ENCODE measurements at regions not wholly inside any gene's neighbourhood (a gene's known extent, or its start where the extent isn't known, plus 50 kb on each side); places are given as distances from the start of the nearest gene placed in this dataset.

DNA sequence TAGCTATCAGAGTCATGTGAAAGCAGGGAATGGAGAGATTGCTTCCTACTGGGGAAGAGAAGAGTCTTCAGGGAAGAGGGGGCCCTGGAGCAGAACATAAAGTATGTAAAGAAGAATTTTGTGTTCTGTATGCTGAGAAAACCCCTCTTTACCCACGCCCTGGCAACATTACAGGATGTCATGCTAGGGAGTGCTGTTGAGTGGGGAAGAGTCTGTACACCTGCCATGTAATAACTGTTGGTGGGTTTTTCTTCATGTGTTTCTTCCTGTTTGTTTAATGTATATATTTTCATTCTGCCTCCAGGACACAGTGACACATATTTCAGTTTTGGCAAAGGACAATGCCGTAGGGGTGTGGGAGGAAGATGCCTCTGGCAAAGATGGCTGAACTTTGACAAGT lies 122.8 kb upstream of the LPP start:
- TF ChIP-seq ZBTB7A (tag by site-specific recombination; IDR thresholded peaks at IDR 0.05; ENCODE audit: low read depth) (no peak), CTCF (tag by site-specific recombination; IDR thresholded peaks at IDR 0.05) (no peak), ZNF311 (tag by site-specific recombination; IDR thresholded peaks at IDR 0.05; ENCODE audit: borderline replicate concordance) (no peak), ZNF366 (tag by site-specific recombination; conservative IDR thresholded peaks at IDR 0.05) (no peak), ZNF701 (tag by site-specific recombination; IDR thresholded peaks at IDR 0.05) (no peak), ZNF600 (tag by site-specific recombination; IDR thresholded peaks at IDR 0.05) (no peak), ZBTB26 (tag by site-specific recombination; optimal IDR thresholded peaks at IDR 0.05) (no peak), ZNF768 (tag by site-specific recombination; IDR thresholded peaks at IDR 0.05) (no peak), ZNF302 (tag by site-specific recombination; IDR thresholded peaks at IDR 0.05; ENCODE audit: low read depth) (no peak), KLF9 (tag by site-specific recombination; IDR thresholded peaks at IDR 0.05; ENCODE audit: low read depth) (no peak), ZFP41 (tag by site-specific recombination; IDR thresholded peaks at IDR 0.05; ENCODE audit: borderline replicate concordance) (no peak)
- TF ChIP-seq, protein P1, sequence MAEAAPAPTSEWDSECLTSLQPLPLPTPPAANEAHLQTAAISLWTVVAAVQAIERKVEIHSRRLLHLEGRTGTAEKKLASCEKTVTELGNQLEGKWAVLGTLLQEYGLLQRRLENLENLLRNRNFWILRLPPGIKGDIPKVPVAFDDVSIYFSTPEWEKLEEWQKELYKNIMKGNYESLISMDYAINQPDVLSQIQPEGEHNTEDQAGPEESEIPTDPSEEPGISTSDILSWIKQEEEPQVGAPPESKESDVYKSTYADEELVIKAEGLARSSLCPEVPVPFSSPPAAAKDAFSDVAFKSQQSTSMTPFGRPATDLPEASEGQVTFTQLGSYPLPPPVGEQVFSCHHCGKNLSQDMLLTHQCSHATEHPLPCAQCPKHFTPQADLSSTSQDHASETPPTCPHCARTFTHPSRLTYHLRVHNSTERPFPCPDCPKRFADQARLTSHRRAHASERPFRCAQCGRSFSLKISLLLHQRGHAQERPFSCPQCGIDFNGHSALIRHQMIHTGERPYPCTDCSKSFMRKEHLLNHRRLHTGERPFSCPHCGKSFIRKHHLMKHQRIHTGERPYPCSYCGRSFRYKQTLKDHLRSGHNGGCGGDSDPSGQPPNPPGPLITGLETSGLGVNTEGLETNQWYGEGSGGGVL (tag by site-specific recombination; IDR thresholded peaks at IDR 0.05) = no peak
- TF ChIP-seq, protein P2, sequence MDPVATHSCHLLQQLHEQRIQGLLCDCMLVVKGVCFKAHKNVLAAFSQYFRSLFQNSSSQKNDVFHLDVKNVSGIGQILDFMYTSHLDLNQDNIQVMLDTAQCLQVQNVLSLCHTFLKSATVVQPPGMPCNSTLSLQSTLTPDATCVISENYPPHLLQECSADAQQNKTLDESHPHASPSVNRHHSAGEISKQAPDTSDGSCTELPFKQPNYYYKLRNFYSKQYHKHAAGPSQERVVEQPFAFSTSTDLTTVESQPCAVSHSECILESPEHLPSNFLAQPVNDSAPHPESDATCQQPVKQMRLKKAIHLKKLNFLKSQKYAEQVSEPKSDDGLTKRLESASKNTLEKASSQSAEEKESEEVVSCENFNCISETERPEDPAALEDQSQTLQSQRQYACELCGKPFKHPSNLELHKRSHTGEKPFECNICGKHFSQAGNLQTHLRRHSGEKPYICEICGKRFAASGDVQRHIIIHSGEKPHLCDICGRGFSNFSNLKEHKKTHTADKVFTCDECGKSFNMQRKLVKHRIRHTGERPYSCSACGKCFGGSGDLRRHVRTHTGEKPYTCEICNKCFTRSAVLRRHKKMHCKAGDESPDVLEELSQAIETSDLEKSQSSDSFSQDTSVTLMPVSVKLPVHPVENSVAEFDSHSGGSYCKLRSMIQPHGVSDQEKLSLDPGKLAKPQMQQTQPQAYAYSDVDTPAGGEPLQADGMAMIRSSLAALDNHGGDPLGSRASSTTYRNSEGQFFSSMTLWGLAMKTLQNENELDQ (tag by site-specific recombination; IDR thresholded peaks at IDR 0.05; ENCODE audit: low read depth) = no peak

Measured in HEK293 (cell line).